Endodermal cell (in vitro differentiated cells): ENCODE measurements at regions not wholly inside any gene's neighbourhood (a gene's known extent, or its start where the extent isn't known, plus 50 kb on each side); places are given as distances from the start of the nearest gene placed in this dataset.

Experiments
- DNase-seq: peaks from one replicate; pipeline ENCODE4 v3.0.0-alpha.2; 2017
- H3K27ac ChIP-seq: 2 replicates; pipeline ENCODE4 v1.5.1; 2013; ENCODE audit warnings: mild to moderate bottlenecking, low read depth, low read length, moderate library complexity
- H3K27me3 ChIP-seq: 2 replicates; pipeline ENCODE4 v1.6.1; 2013; ENCODE audit warnings: mild to moderate bottlenecking, low read length, moderate library complexity; ENCODE audit not compliant: insufficient read depth, control insufficient read depth, poor library complexity, severe bottlenecking
- H3K36me3 ChIP-seq: 2 replicates; pipeline ENCODE4 v1.7.0; 2013; ENCODE audit warnings: mild to moderate bottlenecking, low read length, moderate library complexity; ENCODE audit not compliant: control insufficient read depth, insufficient read depth
- H3K4me1 ChIP-seq: one replicate; pipeline ENCODE4 v1.7.0; 2013; ENCODE audit warnings: low read length; ENCODE audit not compliant: control insufficient read depth, insufficient read depth
- H3K4me3 ChIP-seq: 2 replicates; pipeline ENCODE4 v1.5.1; 2013; ENCODE audit warnings: mild to moderate bottlenecking, low read length, moderate library complexity
- H3K9ac ChIP-seq: 2 replicates; pipeline ENCODE4 v1.6.1; 2013; ENCODE audit warnings: mild to moderate bottlenecking, low read length, moderate library complexity; ENCODE audit not compliant: poor library complexity, severe bottlenecking; ENCODE audit errors: extremely low read depth
- H3K9me3 ChIP-seq: 2 replicates; pipeline ENCODE4 v1.6.1; 2013; ENCODE audit warnings: mild to moderate bottlenecking, low read length, moderate library complexity; ENCODE audit not compliant: control insufficient read depth
- H3K27ac Mint-ChIP-seq: 2 replicates; pipeline ENCODE4 v1.8.0; 2020; ENCODE audit warnings: mixed read lengths
- H3K27me3 Mint-ChIP-seq: 2 replicates; pipeline ENCODE4 v1.8.0; 2021; ENCODE audit warnings: mild to moderate bottlenecking, mixed read lengths; ENCODE audit not compliant: insufficient read depth
- H3K36me3 Mint-ChIP-seq: 2 replicates; pipeline ENCODE4 v1.8.0; 2020; ENCODE audit warnings: low read depth, mixed read lengths
- H3K4me1 Mint-ChIP-seq: 2 replicates; pipeline ENCODE4 v1.8.0; 2020; ENCODE audit warnings: mixed read lengths
- H3K4me3 Mint-ChIP-seq: 2 replicates; pipeline ENCODE4 v1.8.0; 2020; ENCODE audit warnings: mild to moderate bottlenecking, moderate library complexity, mixed read lengths
- H3K9me3 Mint-ChIP-seq: 2 replicates; pipeline ENCODE4 v1.8.0; 2020; ENCODE audit warnings: mild to moderate bottlenecking, mixed read lengths
- CTCF ChIP-seq: fragments of 200-600 bp; sonication (generic); conservative IDR thresholded peaks from 2 replicates; pipeline ENCODE4 v1.5.0; 2021; ENCODE audit warnings: antibody characterized with exemption, mild to moderate bottlenecking
- WGBS, 2 experiments: methylation state at CpG; one replicate each; pipeline versions ENCODE4 v1.1.5 to v1.1.7; 2013; ENCODE audit warnings: missing lambda C conversion rate in 2 of 2, mixed read lengths in 1 of 2; ENCODE audit not compliant: insufficient coverage in 1 of 2, insufficient read length in 1 of 2; 5-methylcytosine and 5-hydroxymethylcytosine counted together

- H3K36me3 ChIP-seq, result no peaks in the 10 kb centered on the region
- H3K9me3 ChIP-seq, result no peaks in the 10 kb centered on the region
- no peak overlapping the region for H3K27ac ChIP-seq
- no peak overlapping the region for H3K4me3 Mint-ChIP-seq
- 93 to 100% methylated on average over 3 to 5 of the region's 5 CpGs for WGBS, 2 experiments
- H3K27ac Mint-ChIP-seq, result no peak overlapping the region
- H3K36me3 Mint-ChIP-seq, result peaks cover 4% of the 10 kb centered on the region
- H3K27me3 ChIP-seq, result no peaks in the 10 kb centered on the region
- TF ChIP-seq CTCF, result no peak
- H3K4me3 ChIP-seq, result no peak overlapping the region
- no peaks in the 10 kb centered on the region for H3K4me1 ChIP-seq
- peaks cover 11% of the 10 kb centered on the region for H3K4me1 Mint-ChIP-seq
- DNase-seq, result no peak
- no peaks in the 10 kb centered on the region for H3K27me3 Mint-ChIP-seq
- H3K9ac ChIP-seq, result no peak overlapping the region
- no peaks in the 10 kb centered on the region for H3K9me3 Mint-ChIP-seq
Observed at GRCh38 chr1:239906394-239906793, 185.3 kb upstream of the FMN2 start.

GRCh38 chr1:239909898-239910297 is 181.8 kb upstream of the FMN2 start:
- DNase-seq, result no peak
- Histone ChIP-seq H3K9me3 (no peaks in the 10 kb centered on the region), H3K9ac (no peak overlapping the region), H3K27ac (no peak overlapping the region), H3K36me3 (no peaks in the 10 kb centered on the region), H3K4me1 (no peaks in the 10 kb centered on the region), H3K4me3 (no peak overlapping the region), H3K27me3 (no peaks in the 10 kb centered on the region)
- Mint-ChIP-seq H3K4me1 (peaks cover 12% of the 10 kb centered on the region), H3K36me3 (peaks cover 4% of the 10 kb centered on the region), H3K27ac (no peak overlapping the region), H3K9me3 (no peaks in the 10 kb centered on the region), H3K27me3 (no peaks in the 10 kb centered on the region), H3K4me3 (no peak overlapping the region)
- no peak for TF ChIP-seq CTCF
- 93 to 100% methylated on average over 2 to 9 of the region's 10 CpGs for WGBS, 2 experiments

GRCh38 chr1:239912471-239912870 is 179.2 kb upstream of the FMN2 start:
- no peak for TF ChIP-seq CTCF
- H3K9me3 ChIP-seq, result no peaks in the 10 kb centered on the region
- H3K27ac ChIP-seq, result no peak overlapping the region
- no peaks in the 10 kb centered on the region for H3K27me3 Mint-ChIP-seq
- no peak overlapping the region for H3K9ac ChIP-seq
- no peaks in the 10 kb centered on the region for H3K9me3 Mint-ChIP-seq
- no peaks in the 10 kb centered on the region for H3K36me3 ChIP-seq
- H3K4me3 Mint-ChIP-seq, result no peak overlapping the region
- H3K27me3 ChIP-seq, result no peaks in the 10 kb centered on the region
- no peak overlapping the region for H3K27ac Mint-ChIP-seq
- H3K4me3 ChIP-seq, result no peak overlapping the region
- WGBS, 2 experiments, result 91 to 97% methylated on average over 6 of the region's 6 CpGs
- H3K36me3 Mint-ChIP-seq, result peaks cover 4% of the 10 kb centered on the region
- no peaks in the 10 kb centered on the region for H3K4me1 ChIP-seq
- DNase-seq, result no peak
- H3K4me1 Mint-ChIP-seq, result peaks cover 12% of the 10 kb centered on the region
